Hepatocyte (in vitro differentiated cells): ENCODE measurements at regions not wholly inside any gene's neighbourhood (a gene's known extent, or its start where the extent isn't known, plus 50 kb on each side); places are given as distances from the start of the nearest gene placed in this dataset.

ENCODE experiments used
- DNase-seq: peaks from one replicate; pipeline ENCODE4 v3.0.0-alpha.2; 2016; ENCODE audit warnings: low spot score
- H2AFZ ChIP-seq: fragments of 200-600 bp; sonication (generic); 2 replicates; pipeline ENCODE4 v1.6.0; 2016; ENCODE audit warnings: antibody characterized with exemption, mild to moderate bottlenecking
- H3K27ac ChIP-seq: fragments of 200-600 bp; sonication (generic); 2 replicates; pipeline ENCODE4 v1.5.1; 2016; ENCODE audit warnings: mild to moderate bottlenecking
- H3K27me3 ChIP-seq: fragments of 200-600 bp; sonication (generic); 2 replicates; pipeline ENCODE4 v1.6.1; 2016
- H3K36me3 ChIP-seq: fragments of 200-600 bp; sonication (generic); replicated peaks from 2 replicates; pipeline ENCODE4 v1.5.1; 2016; ENCODE audit warnings: low read depth; ENCODE audit not compliant: insufficient read depth
- H3K4me1 ChIP-seq: fragments of 200-600 bp; sonication (generic); 2 replicates; pipeline ENCODE4 v1.5.1; 2016; ENCODE audit warnings: mild to moderate bottlenecking, moderate library complexity; ENCODE audit not compliant: insufficient read depth
- H3K4me2 ChIP-seq: fragments of 200-600 bp; sonication (generic); 2 replicates; pipeline ENCODE4 v1.6.0; 2016
- H3K4me3 ChIP-seq: fragments of 200-600 bp; sonication (generic); 2 replicates; pipeline ENCODE4 v1.5.1; 2016; ENCODE audit warnings: mild to moderate bottlenecking
- H3K79me2 ChIP-seq: fragments of 200-600 bp; sonication (generic); 2 replicates; pipeline ENCODE4 v1.6.0; 2017; ENCODE audit warnings: mild to moderate bottlenecking
- H3K9me2 ChIP-seq: fragments of 200-600 bp; sonication (generic); replicated peaks from 2 replicates; pipeline ENCODE4 v1.6.0; 2017; ENCODE audit warnings: mild to moderate bottlenecking; ENCODE audit not compliant: insufficient read depth
- H3K9me3 ChIP-seq: fragments of 200-600 bp; sonication (generic); 2 replicates; pipeline ENCODE4 v1.5.1; 2016; ENCODE audit warnings: low read depth, mild to moderate bottlenecking
- H4K20me1 ChIP-seq: fragments of 200-600 bp; sonication (generic); 2 replicates; pipeline ENCODE4 v1.6.0; 2016; ENCODE audit warnings: mild to moderate bottlenecking; ENCODE audit not compliant: insufficient read depth, poor library complexity, severe bottlenecking
- EZH2 ChIP-seq: fragments of 200-600 bp; sonication (generic); IDR thresholded peaks from 2 replicates; pipeline ENCODE4 v1.6.1; 2016; ENCODE audit warnings: antibody characterized with exemption, mild to moderate bottlenecking, borderline replicate concordance
- EZH2phosphoT487 ChIP-seq: fragments of 200-600 bp; sonication (generic); IDR thresholded peaks from one replicate; pipeline ENCODE4 v1.6.1; 2018; ENCODE audit warnings: antibody characterized with exemption, mild to moderate bottlenecking, low read depth, moderate library complexity; ENCODE audit not compliant: unreplicated experiment, severe bottlenecking
- WGBS: methylation state at CpG from one replicate; pipeline ENCODE4 v1.1.6; 2016; ENCODE audit warnings: low lambda C conversion rate; ENCODE audit errors: missing lambda C conversion rate; 5-methylcytosine and 5-hydroxymethylcytosine counted together
- TF ChIP-seq, protein P1 (sequence below): fragments of 200-600 bp; sonication (generic); IDR thresholded peaks from 2 replicates; pipeline ENCODE4 v1.5.1; 2016; ENCODE audit warnings: antibody characterized with exemption, mild to moderate bottlenecking; ENCODE audit not compliant: poor library complexity

GRCh38 chr22:49678842-49679170 lies 148.9 kb downstream of the BRD1 start:
- Histone ChIP-seq H3K4me3 (no peak overlapping the region), H3K27ac (no peak overlapping the region), H3K9me2 (no peaks in the 10 kb centered on the region), H3K9me3 (no peaks in the 10 kb centered on the region), H4K20me1 (no peaks in the 10 kb centered on the region), H3K27me3 (peaks cover 48% of the 10 kb centered on the region), H2AFZ (no peak overlapping the region), H3K4me1 (no peaks in the 10 kb centered on the region), H3K36me3 (no peaks in the 10 kb centered on the region), H3K4me2 (no peak overlapping the region), H3K79me2 (no peaks in the 10 kb centered on the region)
- WGBS, result 83% methylated on average over 10 of the region's 10 CpGs
- DNase-seq, result no peak
- TF ChIP-seq, protein P1, sequence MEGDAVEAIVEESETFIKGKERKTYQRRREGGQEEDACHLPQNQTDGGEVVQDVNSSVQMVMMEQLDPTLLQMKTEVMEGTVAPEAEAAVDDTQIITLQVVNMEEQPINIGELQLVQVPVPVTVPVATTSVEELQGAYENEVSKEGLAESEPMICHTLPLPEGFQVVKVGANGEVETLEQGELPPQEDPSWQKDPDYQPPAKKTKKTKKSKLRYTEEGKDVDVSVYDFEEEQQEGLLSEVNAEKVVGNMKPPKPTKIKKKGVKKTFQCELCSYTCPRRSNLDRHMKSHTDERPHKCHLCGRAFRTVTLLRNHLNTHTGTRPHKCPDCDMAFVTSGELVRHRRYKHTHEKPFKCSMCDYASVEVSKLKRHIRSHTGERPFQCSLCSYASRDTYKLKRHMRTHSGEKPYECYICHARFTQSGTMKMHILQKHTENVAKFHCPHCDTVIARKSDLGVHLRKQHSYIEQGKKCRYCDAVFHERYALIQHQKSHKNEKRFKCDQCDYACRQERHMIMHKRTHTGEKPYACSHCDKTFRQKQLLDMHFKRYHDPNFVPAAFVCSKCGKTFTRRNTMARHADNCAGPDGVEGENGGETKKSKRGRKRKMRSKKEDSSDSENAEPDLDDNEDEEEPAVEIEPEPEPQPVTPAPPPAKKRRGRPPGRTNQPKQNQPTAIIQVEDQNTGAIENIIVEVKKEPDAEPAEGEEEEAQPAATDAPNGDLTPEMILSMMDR, result no peak
- no peak for TF ChIP-seq EZH2
- no peak for TF ChIP-seq EZH2phosphoT487

DNA sequence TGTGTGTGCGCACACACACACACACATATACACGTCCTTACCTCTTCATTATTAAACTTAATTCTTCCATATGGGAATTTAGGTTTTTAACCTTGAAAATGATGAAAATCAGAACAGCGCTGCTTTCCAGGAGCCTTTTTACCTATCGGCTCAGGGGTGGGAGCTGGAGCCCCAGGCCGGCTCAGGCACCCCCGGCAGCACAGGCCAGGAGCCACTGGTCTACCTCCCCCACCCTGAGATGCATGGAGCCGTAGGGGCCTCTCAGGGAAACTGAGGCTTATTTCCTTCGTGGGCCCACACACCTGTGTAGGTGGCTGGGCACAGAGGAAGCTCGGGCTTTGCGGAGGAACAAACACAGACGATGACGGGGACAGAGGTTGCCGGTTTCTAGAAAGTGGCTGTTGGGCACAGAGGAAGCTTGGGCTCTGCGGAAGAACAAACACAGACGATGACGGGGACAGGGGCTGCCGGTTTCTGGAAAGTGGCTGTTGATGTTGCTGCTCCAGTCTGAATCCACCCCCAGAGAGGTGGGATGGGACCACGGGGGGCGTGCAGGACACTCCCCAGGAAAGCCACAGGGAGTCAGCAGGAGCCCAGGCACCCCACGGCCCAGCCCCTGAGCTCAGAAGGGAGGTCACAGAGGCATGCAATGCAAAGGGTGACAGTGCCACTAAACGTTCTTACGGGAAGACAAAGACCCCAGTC lies 149.4 kb downstream of the BRD1 start:
- Histone ChIP-seq H2AFZ (no peak overlapping the region), H3K9me3 (no peaks in the 10 kb centered on the region), H3K4me3 (no peak overlapping the region), H3K27ac (no peak overlapping the region), H3K36me3 (no peaks in the 10 kb centered on the region), H3K79me2 (no peaks in the 10 kb centered on the region), H3K9me2 (no peaks in the 10 kb centered on the region), H3K4me2 (no peak overlapping the region), H4K20me1 (no peaks in the 10 kb centered on the region), H3K4me1 (no peaks in the 10 kb centered on the region), H3K27me3 (peaks cover 48% of the 10 kb centered on the region)
- no peak for DNase-seq
- WGBS, result 79% methylated on average over 21 of the region's 22 CpGs
- TF ChIP-seq EZH2phosphoT487 (no peak), EZH2 (no peak)
- TF ChIP-seq, protein P1, result no peak

GRCh38 chr22:49677495-49677889 lies 150.2 kb downstream of the BRD1 start:
- peaks cover 52% of the 10 kb centered on the region for H3K27me3 ChIP-seq
- WGBS, result 87% methylated on average over 18 of the region's 18 CpGs
- DNase-seq, result no peak

More at GRCh38 chr22:49677495-49677889, 150.2 kb downstream of the BRD1 start:
- H4K20me1 ChIP-seq, result no peaks in the 10 kb centered on the region
- no peak overlapping the region for H3K27ac ChIP-seq
- H3K36me3 ChIP-seq, result no peaks in the 10 kb centered on the region
- H2AFZ ChIP-seq, result no peak overlapping the region
- H3K4me1 ChIP-seq, result no peaks in the 10 kb centered on the region
- H3K9me3 ChIP-seq, result no peaks in the 10 kb centered on the region
- TF ChIP-seq EZH2 (no peak), EZH2phosphoT487 (no peak)
- TF ChIP-seq, protein P1, result no peak
- no peaks in the 10 kb centered on the region for H3K9me2 ChIP-seq
- H3K79me2 ChIP-seq, result no peaks in the 10 kb centered on the region
- H3K4me3 ChIP-seq, result no peak overlapping the region
- no peak overlapping the region for H3K4me2 ChIP-seq
